Fibroblast of lung (primary cell): ENCODE measurements at regions not wholly inside any gene's neighbourhood (a gene's known extent, or its start where the extent isn't known, plus 50 kb on each side); places are given as distances from the start of the nearest gene placed in this dataset.

ENCODE experiments used
- DNase-seq, 2 donors: peaks; one replicate each; pipeline versions ENCODE4 v3.0.0 to v3.0.0-alpha.2; 2010; ENCODE audit warnings: low read depth in 2 of 2
- H2AFZ ChIP-seq: 2 replicates; pipeline ENCODE4 v1.5.1; 2012; ENCODE audit warnings: low read length, control low read depth, inconsistent platforms
- H3K27ac ChIP-seq: 2 replicates; pipeline ENCODE4 v1.5.1; 2011; ENCODE audit warnings: low read length, control low read depth; ENCODE audit not compliant: insufficient read depth
- H3K27me3 ChIP-seq: 2 replicates; pipeline ENCODE4 v1.5.1; 2011; ENCODE audit warnings: mild to moderate bottlenecking, low read length; ENCODE audit not compliant: control insufficient read depth, insufficient read depth
- H3K36me3 ChIP-seq: 2 replicates; pipeline ENCODE4 v1.5.1; 2011; ENCODE audit warnings: low read length; ENCODE audit not compliant: control insufficient read depth, insufficient read depth
- H3K4me1 ChIP-seq: 2 replicates; pipeline ENCODE4 v1.5.1; 2011; ENCODE audit warnings: low read length; ENCODE audit not compliant: control insufficient read depth, insufficient read depth; ENCODE audit errors: extremely low read depth
- H3K4me2 ChIP-seq: 2 replicates; pipeline ENCODE4 v1.5.1; 2011; ENCODE audit warnings: low read length, control low read depth; ENCODE audit not compliant: insufficient read depth; ENCODE audit errors: extremely low read depth
- H3K4me3 ChIP-seq, 4 experiments: fragments of 200-600 bp in 1 of 4; sonication (generic) in 1 of 4; replicated peaks in 1 of 4; 2 replicates each; pipeline ENCODE4 v1.5.1; 2011 to 2016; ENCODE audit warnings: low read length in 4 of 4, low read depth in 3 of 4, mild to moderate bottlenecking in 3 of 4, control low read depth in 2 of 4, inconsistent platforms in 1 of 4, mixed read lengths in 1 of 4; ENCODE audit not compliant: insufficient read depth in 1 of 4; ENCODE audit errors: control extremely low read depth in 1 of 4
- H3K79me2 ChIP-seq: 2 replicates; pipeline ENCODE4 v1.5.1; 2012; ENCODE audit warnings: mild to moderate bottlenecking, low read length, inconsistent platforms; ENCODE audit not compliant: control insufficient read depth, insufficient read depth
- H3K9ac ChIP-seq: 2 replicates; pipeline ENCODE4 v1.5.1; 2011; ENCODE audit warnings: mild to moderate bottlenecking, low read length, control low read depth; ENCODE audit not compliant: insufficient read depth
- H3K9me3 ChIP-seq: 2 replicates; pipeline ENCODE4 v1.5.1; 2012; ENCODE audit warnings: low read depth, low read length; ENCODE audit not compliant: control insufficient read depth, insufficient read depth
- H4K20me1 ChIP-seq: 2 replicates; pipeline ENCODE4 v1.5.1; 2011; ENCODE audit warnings: low read length; ENCODE audit not compliant: control insufficient read depth, insufficient read depth; ENCODE audit errors: extremely low read depth
- EZH2 ChIP-seq: IDR thresholded peaks from 2 replicates; pipeline ENCODE4 v1.5.1; 2012; ENCODE audit warnings: low read length, control low read depth, mild to moderate bottlenecking; ENCODE audit errors: missing control alignments
- TF ChIP-seq, protein P1 (sequence below), 2 donors: IDR thresholded peaks in 1 of 2; conservative IDR thresholded peaks in 1 of 2; 1 replicate in 1 of 2; 2 replicates in 1 of 2; pipeline ENCODE4 v1.5.1; 2011 to 2012; ENCODE audit warnings: low read length in 2 of 2, control low read depth in 1 of 2, inconsistent platforms in 1 of 2, low read depth in 1 of 2, mild to moderate bottlenecking in 1 of 2

DNA sequence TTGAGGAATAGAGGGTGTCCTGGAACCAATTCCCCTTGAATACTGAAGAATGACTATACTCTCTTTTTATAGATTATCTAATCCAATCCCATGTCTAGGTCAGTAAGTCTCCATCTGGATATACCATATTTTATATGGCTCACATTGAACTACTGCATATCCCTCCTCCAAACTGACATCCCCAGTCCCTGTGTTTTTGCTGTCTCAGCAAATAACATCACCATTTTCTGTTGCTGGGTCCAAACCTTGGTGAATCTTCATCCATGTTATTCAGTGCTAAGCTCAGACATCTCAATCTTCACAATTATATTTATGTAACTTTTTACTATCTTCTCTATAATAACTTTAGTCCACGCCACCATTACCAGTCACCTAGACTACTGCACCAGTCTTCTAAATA, 269.6 kb upstream of the CNTNAP4 start:
- no peaks in the 10 kb centered on the region for H3K9me3 ChIP-seq
- no peak overlapping the region for H3K27ac ChIP-seq
- TF ChIP-seq, protein P1, sequence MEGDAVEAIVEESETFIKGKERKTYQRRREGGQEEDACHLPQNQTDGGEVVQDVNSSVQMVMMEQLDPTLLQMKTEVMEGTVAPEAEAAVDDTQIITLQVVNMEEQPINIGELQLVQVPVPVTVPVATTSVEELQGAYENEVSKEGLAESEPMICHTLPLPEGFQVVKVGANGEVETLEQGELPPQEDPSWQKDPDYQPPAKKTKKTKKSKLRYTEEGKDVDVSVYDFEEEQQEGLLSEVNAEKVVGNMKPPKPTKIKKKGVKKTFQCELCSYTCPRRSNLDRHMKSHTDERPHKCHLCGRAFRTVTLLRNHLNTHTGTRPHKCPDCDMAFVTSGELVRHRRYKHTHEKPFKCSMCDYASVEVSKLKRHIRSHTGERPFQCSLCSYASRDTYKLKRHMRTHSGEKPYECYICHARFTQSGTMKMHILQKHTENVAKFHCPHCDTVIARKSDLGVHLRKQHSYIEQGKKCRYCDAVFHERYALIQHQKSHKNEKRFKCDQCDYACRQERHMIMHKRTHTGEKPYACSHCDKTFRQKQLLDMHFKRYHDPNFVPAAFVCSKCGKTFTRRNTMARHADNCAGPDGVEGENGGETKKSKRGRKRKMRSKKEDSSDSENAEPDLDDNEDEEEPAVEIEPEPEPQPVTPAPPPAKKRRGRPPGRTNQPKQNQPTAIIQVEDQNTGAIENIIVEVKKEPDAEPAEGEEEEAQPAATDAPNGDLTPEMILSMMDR (conservative IDR thresholded peaks at IDR 0.05 in 1 of 2, IDR thresholded peaks at IDR 0.05 in 1 of 2; ENCODE audit: low read depth in 1 of 2, low read length in 2 of 2), result no peak
- no peak for TF ChIP-seq EZH2
- H3K27me3 ChIP-seq, result no peaks in the 10 kb centered on the region
- H3K4me1 ChIP-seq, result no peaks in the 10 kb centered on the region
- H3K36me3 ChIP-seq, result no peaks in the 10 kb centered on the region
- H3K4me3 ChIP-seq, result no peak overlapping the region
- no peaks in the 10 kb centered on the region for H3K79me2 ChIP-seq
- no peak overlapping the region for H2AFZ ChIP-seq
- H4K20me1 ChIP-seq, result no peaks in the 10 kb centered on the region
- DNase-seq, result no peak
- H3K4me2 ChIP-seq, result no peak overlapping the region
- no peak overlapping the region for H3K9ac ChIP-seq

DNA sequence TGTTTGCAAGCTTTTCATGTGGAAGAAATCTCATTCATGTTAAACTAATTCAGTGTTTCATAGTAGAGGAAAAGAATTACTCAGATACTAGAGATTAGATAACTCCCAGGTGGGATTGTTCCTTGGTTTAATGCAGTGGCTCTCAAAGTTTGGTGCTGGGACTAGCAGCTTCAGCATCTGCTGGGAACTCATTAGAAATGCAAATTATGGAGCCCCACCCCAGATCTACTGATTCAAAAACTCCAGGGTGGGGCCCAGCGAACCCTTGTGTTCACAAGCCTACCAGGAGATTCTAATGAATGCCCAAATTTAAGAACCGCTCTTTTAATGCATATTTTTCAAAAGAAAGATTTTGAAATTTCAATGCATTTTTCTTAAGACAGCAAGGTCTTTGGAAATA, 253.4 kb upstream of the CNTNAP4 start:
- no peak overlapping the region for H3K4me3 ChIP-seq
- TF ChIP-seq, protein P1 (conservative IDR thresholded peaks at IDR 0.05 in 1 of 2, IDR thresholded peaks at IDR 0.05 in 1 of 2; ENCODE audit: low read depth in 1 of 2, low read length in 2 of 2), result no peak
- TF ChIP-seq EZH2, result no peak
- no peak overlapping the region for H3K27ac ChIP-seq
- H3K9me3 ChIP-seq, result no peaks in the 10 kb centered on the region
- no peak overlapping the region for H2AFZ ChIP-seq
- no peaks in the 10 kb centered on the region for H3K36me3 ChIP-seq
- H3K9ac ChIP-seq, result no peak overlapping the region
- H3K27me3 ChIP-seq, result no peaks in the 10 kb centered on the region
- no peak overlapping the region for H3K4me2 ChIP-seq
- no peak for DNase-seq
- no peaks in the 10 kb centered on the region for H3K79me2 ChIP-seq
- no peaks in the 10 kb centered on the region for H3K4me1 ChIP-seq
- no peaks in the 10 kb centered on the region for H4K20me1 ChIP-seq

DNA sequence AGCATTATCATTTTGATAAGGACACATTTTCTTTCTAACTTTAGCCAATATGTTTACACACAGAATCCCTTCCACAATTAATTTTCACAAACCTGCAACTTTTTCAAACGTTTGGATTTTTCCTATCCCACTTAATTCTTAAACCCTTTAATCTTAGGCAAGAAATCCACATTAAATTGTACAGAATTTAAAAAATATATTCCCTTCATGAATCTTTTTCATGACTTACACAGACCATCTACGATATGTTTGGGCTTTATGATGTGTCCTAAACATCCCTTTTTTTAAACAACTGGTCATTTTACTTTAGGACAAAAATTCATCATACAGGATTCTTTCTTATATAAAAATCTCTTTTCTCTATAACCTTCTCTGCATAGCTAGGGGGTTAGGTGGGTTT, 241.5 kb upstream of the CNTNAP4 start:
- Histone ChIP-seq H3K9me3 (no peaks in the 10 kb centered on the region), H3K4me2 (no peak overlapping the region), H3K36me3 (no peaks in the 10 kb centered on the region), H4K20me1 (no peaks in the 10 kb centered on the region), H3K27me3 (no peaks in the 10 kb centered on the region), H3K27ac (no peak overlapping the region), H3K9ac (no peak overlapping the region), H2AFZ (no peak overlapping the region), H3K4me1 (no peaks in the 10 kb centered on the region), H3K4me3 (no peak overlapping the region), H3K79me2 (no peaks in the 10 kb centered on the region)
- no peak for DNase-seq
- TF ChIP-seq EZH2, result no peak
- TF ChIP-seq, protein P1 (conservative IDR thresholded peaks at IDR 0.05 in 1 of 2, IDR thresholded peaks at IDR 0.05 in 1 of 2; ENCODE audit: low read depth in 1 of 2, low read length in 2 of 2), result no peak
